KG1 (cell line): ENCODE measurements at regions not wholly inside any gene's neighbourhood (a gene's known extent, or its start where the extent isn't known, plus 50 kb on each side); places are given as distances from the start of the nearest gene placed in this dataset.

Experiments used
- DNase-seq: peaks from one replicate; lab custom pipeline; 2025; lab: John Stamatoyannopoulos, UW

DNA sequence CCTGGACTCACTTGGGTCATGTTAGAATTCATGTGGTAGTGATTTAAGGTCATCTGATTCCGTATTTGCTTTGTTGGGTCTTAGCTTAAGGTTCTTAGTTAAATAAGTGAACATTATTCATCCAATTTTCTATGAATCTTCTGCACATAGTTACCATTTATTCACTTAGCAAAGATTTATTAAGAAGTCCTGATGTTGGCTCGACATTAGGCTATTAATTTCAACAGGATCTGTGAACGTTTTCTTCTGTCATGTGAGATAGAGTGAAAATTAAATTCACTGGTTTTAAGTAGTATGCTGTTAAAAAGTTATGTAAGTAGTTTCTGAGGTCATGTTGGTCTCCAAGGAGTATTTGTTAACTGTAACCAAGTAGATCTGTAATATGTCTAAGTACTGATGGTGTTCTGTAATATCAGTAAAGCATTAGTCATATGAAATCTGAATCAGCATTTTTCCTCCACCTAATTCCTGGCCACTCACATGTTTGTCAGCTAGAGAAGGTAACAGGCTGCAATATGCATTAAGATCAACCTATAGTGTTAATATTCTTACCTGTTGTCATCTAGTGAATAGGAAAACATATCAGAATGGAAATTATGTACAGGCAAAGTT, 155.6 kb downstream of the PCDH7 start:
- no peak for DNase-seq

DNA sequence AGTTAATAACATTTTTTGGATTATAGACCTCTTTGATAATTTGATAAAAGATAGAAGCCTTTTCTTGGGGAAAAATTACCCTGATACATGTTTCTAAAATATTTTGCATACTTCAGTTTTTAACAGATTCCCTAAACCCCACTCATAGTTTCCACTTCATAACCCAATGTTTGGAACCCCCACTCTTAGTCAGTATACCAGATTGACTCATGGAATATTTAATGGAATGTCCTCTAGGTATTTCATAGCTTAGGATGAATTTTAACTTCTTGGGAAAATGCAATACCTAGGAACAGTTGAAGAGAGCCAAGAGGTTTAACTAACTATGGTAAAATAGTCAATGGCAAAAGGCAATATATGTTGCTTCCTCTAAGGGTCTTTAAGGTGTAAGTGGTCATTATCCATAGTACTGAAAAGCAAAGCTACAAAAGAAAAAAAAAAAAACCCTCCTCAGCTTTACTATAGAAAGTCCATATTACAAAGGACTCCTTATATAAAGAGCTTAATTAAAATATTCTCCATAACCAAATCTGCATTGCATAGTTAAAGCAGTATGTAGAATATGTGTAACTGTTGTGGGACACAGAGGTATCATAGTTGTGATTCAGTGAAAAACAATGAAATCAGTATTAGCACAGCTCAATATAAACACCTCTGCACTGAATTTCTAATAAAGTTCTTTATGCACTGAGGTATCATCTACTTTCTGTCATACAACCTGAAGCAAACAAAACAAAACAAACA, 159.9 kb downstream of the PCDH7 start:
- no peak for DNase-seq

DNA sequence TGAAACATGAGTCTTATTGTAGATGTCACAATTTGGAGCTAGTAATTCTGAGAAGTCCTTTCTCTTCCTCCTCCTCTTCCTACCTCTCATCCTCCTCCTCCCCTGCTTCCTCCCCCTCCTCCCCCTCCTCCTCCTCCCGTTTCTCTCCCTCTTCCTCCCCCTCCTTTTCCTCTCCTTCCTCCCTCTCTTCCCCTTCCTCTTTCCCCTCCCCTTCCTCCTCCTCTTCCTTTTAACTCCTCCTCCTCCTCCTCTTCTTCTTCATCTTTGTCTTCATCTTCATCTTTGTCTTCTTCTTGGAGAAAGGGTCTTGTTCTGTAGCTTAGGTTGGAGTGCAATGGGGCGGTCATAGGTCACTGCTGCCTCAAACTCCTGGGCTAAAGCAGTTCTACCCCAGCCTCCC, 161.8 kb downstream of the PCDH7 start:
- no peak for DNase-seq

GRCh38 chr4:30882443-30882842, 162.3 kb downstream of the PCDH7 start:
- no peak for DNase-seq

- DNase-seq, result no peak
Measured at GRCh38 chr4:30882995-30883675, 163.0 kb downstream of the PCDH7 start.

DNA sequence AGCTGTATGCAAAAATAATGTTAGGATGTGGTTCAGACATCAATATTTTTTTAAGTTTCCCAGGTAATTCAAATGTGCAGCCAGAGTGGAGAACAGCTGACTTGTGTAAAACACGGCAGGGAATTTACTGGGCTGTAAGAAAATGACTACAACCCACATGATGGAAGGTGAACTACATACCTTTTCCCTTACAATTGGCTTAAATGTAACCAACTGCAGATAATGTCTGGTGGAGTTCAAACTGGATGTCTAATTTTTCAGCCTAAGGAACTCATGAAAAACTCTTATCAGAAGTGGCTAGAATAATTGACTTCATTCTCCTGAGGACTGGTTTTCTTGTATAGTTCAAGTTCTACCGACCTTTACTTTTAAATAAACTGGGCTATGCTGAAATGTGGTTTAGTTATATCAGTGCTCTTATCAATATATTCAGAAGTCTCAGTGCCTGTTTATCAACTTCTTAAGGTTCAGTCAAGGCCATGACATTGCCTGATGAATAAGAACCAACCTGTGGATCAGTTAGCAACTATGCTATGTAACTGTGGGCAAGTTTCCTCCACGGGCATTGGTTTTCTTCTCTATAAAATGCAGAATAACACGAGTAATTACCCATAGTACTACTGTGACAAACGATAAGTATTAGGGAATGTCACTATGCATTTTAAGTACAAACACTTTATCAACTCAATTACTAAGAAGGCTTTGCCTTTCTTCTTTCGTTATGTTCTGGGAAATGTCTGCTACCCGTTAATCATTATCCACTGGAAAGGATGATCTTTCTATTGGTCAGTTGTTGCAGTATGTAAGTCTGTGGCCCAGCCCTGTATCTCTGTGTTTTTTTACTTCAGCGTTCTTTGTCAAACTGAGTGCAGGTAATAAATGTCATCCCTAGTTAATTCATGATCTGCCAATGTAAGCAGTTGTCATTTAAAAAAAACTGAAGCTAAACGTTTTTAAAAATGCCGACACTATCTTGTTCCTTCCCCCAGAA, 181.6 kb downstream of the PCDH7 start:
- DNase-seq, result no peak

DNA sequence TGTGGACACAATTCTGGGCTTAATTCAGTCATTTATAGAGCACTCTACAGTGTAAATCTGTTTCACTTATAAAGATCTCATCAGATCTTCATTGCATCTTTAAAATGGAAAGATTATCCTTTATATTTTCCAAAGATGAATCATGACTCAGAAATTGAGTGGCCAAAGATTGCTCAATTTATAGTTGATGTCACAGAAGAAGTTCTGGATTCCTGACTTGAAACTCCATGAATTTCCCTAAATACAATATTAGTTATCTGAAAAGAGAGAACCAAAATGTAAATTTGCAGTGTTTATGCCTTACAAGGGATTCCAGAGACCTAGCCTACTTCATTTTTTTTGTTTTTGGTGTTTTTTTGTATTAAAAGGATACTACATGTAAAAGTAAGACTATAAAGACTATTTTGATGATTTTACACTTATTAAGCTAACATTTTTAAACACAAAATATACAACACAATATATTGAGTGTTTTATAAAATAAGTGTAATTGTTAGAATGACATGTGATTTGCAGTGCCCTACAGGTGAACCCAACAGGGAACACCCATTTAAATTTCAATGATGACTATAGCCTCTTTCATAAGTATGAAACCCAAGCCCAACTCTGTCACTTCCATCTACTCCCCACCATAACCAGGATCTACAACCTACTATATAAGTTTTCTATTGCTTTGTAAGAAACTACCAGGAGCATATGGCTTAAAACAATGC, 183.5 kb downstream of the PCDH7 start:
- DNase-seq, result no peak

DNA sequence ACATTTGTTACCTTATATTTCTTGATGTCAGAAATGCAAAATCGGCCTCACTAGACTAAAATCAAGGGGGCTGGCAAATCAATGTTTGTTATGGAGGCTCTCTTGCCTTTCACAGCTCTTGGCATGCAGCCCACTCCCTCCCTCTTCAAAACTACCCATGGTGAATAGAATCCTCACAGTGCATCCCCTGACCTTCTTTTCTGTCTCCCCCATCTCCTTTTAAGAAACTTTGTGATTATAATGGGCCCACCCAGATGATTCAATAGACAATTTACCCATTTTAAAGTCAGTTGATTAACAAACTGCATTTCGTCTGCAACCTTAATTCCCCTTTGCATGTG, 184.0 kb downstream of the PCDH7 start:
- no peak for DNase-seq

- DNase-seq, result no peak
Measured at GRCh38 chr4:30904588-30904987, 184.4 kb downstream of the PCDH7 start.

- no peak for DNase-seq
Measured at GRCh38 chr4:30912098-30912714, 192.0 kb downstream of the PCDH7 start.

DNA sequence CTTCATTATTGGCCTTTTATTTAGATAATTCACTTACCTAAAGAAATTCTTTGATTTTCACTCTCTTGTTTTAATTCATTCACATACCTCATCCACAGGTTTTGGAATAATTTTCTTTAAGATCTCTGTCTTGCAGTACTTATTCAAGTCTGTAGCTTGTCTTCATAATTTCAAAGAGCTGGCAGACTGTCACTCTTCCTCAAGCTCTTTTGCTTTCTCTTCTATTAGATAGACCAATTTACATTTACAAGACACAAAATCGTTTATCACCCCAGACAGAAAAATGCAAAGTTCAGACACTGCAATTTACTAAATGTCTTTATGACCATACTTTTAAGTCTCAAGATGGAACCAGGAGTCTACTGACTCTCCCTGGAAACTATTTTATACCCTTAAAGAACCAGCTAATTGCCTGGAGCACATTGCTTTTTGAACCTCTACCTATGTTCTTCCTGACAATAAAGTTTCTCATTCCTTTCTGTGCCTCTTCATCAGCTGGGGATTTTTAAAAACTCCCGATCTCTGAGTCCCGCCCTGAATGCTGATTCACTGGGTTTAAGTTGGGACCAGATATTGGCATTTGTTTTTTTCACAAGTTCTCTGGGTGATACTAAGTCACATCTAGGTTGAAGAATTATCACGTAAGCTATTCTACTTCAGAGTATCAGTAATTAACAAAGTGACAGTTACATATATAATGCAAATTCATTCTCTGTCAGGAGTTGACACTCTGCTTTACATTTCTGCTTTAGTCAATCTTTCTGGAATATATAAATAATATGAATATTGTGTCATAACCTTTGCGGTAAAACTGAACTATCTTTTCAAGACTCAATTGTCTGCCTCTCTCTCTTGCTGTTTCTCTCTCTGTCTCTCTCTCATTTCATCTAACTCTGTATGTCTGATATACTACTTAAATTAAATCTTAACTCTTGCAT, 196.4 kb downstream of the PCDH7 start:
- DNase-seq, result no peak

- no peak for DNase-seq
Measured at GRCh38 chr4:30917946-30918345, 197.8 kb downstream of the PCDH7 start.

- no peak for DNase-seq
Measured at GRCh38 chr4:30919458-30919857, 199.3 kb downstream of the PCDH7 start.

DNA sequence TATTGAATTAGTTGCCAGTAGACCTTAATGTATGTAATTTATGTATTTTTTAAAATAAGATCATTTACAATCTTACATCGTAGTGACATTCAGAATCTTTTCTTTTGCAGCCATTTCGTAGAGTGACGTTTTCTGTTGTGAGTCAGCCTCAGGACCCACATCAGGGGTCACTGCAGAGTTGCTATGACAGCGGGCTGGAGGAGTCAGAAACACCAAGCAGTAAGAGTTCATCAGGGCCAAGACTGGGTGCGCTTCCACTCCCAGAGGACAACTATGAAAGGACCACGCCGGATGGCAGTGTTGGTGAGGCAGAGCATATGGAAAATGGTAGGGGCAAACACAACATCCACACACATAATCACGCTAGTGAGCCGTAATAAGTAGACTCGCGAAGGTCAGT, 199.9 kb downstream of the PCDH7 start:
- no peak for DNase-seq

DNA sequence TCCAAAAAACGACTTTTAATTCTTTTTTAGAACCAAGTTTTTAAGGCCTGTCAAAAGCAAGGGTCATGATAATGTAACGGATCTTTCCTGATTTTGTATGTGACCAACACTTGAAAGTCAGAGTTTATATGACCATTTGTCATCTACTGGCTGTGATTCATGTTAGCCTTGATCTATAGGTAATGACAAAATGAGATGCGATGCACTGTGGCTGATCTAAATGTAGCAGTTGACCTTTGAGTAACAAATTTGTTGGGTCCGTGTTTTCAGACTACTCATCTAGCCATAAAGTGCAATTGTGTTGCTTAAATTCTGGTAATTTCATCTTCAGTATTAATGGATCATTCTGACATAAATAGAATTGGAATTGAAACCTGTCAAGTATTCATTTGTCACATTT, 202.5 kb downstream of the PCDH7 start:
- DNase-seq, result no peak

GRCh38 chr4:30924495-30924894, 204.3 kb downstream of the PCDH7 start:
- DNase-seq, result no peak

- DNase-seq, result no peak
Measured at GRCh38 chr4:30929649-30930048, 209.5 kb downstream of the PCDH7 start.

DNA sequence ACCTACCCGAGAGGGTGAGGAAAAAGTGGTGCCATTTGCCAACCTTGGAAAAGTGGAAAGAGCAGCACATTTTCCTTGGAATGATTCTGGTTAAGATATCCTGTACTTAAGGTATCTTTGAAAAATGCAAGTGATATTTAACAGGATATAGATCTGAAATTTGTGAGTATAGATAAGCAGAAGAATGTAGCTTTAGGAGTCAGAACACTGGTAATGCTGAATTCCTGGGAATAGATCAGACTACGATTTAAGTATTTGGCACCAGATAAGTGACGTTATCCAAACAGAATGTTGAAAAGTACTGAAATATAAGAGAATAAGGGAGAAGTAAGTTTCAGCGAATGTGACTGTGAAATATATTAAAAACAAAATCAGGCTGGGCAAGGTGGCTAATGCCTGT, 210.1 kb downstream of the PCDH7 start:
- no peak for DNase-seq

DNA sequence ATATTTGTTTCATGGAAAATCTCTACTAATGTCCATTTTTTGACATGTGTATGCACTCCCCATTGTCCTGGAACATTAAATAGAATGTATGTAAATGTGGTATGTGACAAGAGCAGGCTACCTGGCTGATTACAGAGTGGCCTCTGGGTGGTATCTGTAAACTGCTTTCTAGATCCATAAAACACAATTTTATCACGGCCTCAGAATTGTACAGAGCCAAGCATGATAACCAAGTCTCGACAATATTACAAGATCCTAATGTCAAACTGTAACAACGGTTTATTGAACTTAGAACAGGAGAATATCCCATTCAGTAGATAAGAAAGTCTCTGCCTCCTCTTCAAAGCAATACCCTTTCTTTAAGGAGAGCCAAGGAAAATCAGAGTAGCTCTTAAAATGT, 212.4 kb downstream of the PCDH7 start:
- DNase-seq, result no peak

DNA sequence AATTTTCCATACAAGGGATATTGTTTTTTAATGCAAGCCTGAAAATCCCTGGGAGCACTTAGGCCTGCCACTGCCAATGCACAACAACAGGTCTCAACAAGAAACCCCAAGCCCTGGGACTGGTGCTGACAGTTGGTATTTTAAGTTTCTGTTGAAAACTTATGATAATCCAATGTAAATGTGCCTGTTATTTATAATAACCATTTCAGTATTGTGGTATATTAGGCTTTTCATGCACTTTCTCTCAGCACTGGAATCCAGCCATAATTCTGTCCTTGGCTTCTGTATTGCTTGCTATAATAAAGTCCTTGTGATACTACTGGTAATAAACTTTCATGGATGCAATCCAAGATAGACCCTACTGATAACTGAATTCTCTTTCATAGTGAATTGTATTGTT, 218.9 kb downstream of the PCDH7 start:
- no peak for DNase-seq
